Spleen (tissue), 11 donors: ENCODE measurements at regions not wholly inside any gene's neighbourhood (a gene's known extent, or its start where the extent isn't known, plus 50 kb on each side); places are given as distances from the start of the nearest gene placed in this dataset.

ENCODE experiments used
- DNase-seq: peaks from one replicate; pipeline ENCODE4 v3.0.0-alpha.2; 2020
- H3K27ac ChIP-seq, 8 donors: fragments of 200-600 bp; sonication (generic) in 7 of 8; 1 replicate in 4 of 8; 2 replicates in 4 of 8; pipeline versions ENCODE4 v1.5.0 to v1.8.0; 2016 to 2021; ENCODE audit warnings: inconsistent platforms in 4 of 8, mild to moderate bottlenecking in 4 of 8, moderate library complexity in 1 of 8
- H3K27me3 ChIP-seq, 7 donors: fragments of 200-600 bp; sonication (generic) in 6 of 7; replicated peaks in 1 of 7; 1 replicate in 4 of 7; 2 replicates in 3 of 7; pipeline versions ENCODE4 v1.5.0 to v1.8.0; 2016 to 2021; ENCODE audit warnings: inconsistent platforms in 3 of 7, mild to moderate bottlenecking in 1 of 7
- H3K36me3 ChIP-seq, 6 donors: fragments of 200-600 bp; sonication (generic) in 5 of 6; 1 replicate in 4 of 6; 2 replicates in 2 of 6; pipeline versions ENCODE4 v1.5.0 to v1.8.0; 2016 to 2021; ENCODE audit warnings: inconsistent platforms in 2 of 6
- H3K4me1 ChIP-seq, 6 donors: fragments of 200-600 bp; sonication (generic) in 5 of 6; 1 replicate in 3 of 6; 2 replicates in 3 of 6; pipeline versions ENCODE4 v1.5.0 to v1.8.0; 2016 to 2021; ENCODE audit warnings: inconsistent platforms in 3 of 6
- H3K4me3 ChIP-seq, 8 donors: fragments of 200-600 bp; sonication (generic) in 7 of 8; 1 replicate in 4 of 8; 2 replicates in 4 of 8; pipeline versions ENCODE4 v1.5.0 to v1.8.0; 2016 to 2021; ENCODE audit warnings: inconsistent platforms in 4 of 8, mild to moderate bottlenecking in 4 of 8, moderate library complexity in 2 of 8
- H3K9me3 ChIP-seq, 8 donors: fragments of 200-600 bp; sonication (generic) in 7 of 8; 1 replicate in 4 of 8; 2 replicates in 4 of 8; pipeline versions ENCODE4 v1.5.0 to v1.8.0; 2016 to 2021; ENCODE audit warnings: inconsistent platforms in 4 of 8
- POLR2A ChIP-seq, 3 donors: fragments of 450-650 bp; IDR thresholded peaks; one replicate each; pipeline ENCODE4 v1.5.1; 2017; ENCODE audit warnings: antibody characterized with exemption in 3 of 3, mild to moderate bottlenecking in 1 of 3
- POLR2AphosphoS5 ChIP-seq, 3 donors: sonication (generic); formaldehyde crosslinking; IDR thresholded peaks; one replicate each; pipeline ENCODE4 v1.5.1; 2017; ENCODE audit warnings: antibody characterized with exemption in 3 of 3
- WGBS, 5 donors: extraction: QIAGEN DNeasy Blood & Tissue Kit in 3 of 5; methylation state at CpG; one replicate each; pipeline versions ENCODE4 v1.1.5 to v1.1.7; 2013 to 2018; 5-methylcytosine and 5-hydroxymethylcytosine counted together
- intact Hi-C: fragments of 100-400 bp; cut with DNase I; formaldehyde crosslinking; loops from one replicate; pipeline ENCODE4 v1.15.0; 2023; ENCODE audit warnings: low total_unique reads
- TF ChIP-seq, protein P1 (sequence below), 11 experiments: fragments of 200-600 bp in 7 of 11; fragments of 450-650 bp in 4 of 11; sonication (generic) in 4 of 11; IDR thresholded peaks in 8 of 11; conservative IDR thresholded peaks in 3 of 11; 1 replicate in 7 of 11; 2 replicates in 4 of 11; pipeline versions ENCODE4 v1.4.0 to v1.8.0; 2016 to 2021; ENCODE audit warnings: antibody characterized with exemption in 11 of 11, inconsistent platforms in 4 of 11, mild to moderate bottlenecking in 1 of 11
- donor health status: healthy with polysubstance abuse.
- donor health status: DM: no; HTN: no; CAD: no; lungs with moderate emphysema.
- donor health status: DM: no; HTN: no; CAD: no.
- donor health status: Bipolar disorder and iron deficiency.
- donor health status: healthy.
- donor health status: DM: no; HTN: no; CAD: no.
- donor health status: DM: yes; HTN: yes; CAD: no.

DNA sequence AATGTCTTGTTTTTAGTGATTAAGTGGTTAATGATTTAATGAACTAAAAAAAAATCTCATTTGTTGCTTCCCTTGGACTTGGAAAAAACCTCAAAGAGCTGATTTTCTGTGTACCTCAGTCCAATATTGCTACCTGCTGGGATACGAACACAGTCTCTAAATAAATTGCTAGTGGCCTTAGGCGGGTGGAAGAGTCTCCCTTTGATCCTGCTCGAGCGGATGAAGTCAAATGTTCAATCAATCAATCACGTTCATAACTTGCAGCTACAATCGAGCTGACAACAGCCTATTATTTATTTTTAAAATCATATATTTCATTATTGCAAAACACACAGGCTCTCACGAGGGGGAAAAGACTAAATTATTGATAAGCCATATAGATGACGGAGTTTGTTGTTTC, 57.3 kb upstream of the HABP2 start:
- Histone ChIP-seq H3K27me3 (peaks cover 0 to 8% (median 0%) of the 10 kb centered on the region in 7 donors), H3K4me3 (no peak overlapping the region), H3K4me1 (peaks cover 0 to 23% (median 0%) of the 10 kb centered on the region in 6 donors), H3K36me3 (no peaks in the 10 kb centered on the region), H3K27ac (no peak overlapping the region), H3K9me3 (no peaks in the 10 kb centered on the region)
- no peak for TF ChIP-seq POLR2A (IDR thresholded peaks at IDR 0.05)
- no peak for TF ChIP-seq POLR2AphosphoS5 (IDR thresholded peaks at IDR 0.05)
- TF ChIP-seq, protein P1, sequence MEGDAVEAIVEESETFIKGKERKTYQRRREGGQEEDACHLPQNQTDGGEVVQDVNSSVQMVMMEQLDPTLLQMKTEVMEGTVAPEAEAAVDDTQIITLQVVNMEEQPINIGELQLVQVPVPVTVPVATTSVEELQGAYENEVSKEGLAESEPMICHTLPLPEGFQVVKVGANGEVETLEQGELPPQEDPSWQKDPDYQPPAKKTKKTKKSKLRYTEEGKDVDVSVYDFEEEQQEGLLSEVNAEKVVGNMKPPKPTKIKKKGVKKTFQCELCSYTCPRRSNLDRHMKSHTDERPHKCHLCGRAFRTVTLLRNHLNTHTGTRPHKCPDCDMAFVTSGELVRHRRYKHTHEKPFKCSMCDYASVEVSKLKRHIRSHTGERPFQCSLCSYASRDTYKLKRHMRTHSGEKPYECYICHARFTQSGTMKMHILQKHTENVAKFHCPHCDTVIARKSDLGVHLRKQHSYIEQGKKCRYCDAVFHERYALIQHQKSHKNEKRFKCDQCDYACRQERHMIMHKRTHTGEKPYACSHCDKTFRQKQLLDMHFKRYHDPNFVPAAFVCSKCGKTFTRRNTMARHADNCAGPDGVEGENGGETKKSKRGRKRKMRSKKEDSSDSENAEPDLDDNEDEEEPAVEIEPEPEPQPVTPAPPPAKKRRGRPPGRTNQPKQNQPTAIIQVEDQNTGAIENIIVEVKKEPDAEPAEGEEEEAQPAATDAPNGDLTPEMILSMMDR (IDR thresholded peaks at IDR 0.05 in 8 of 11, conservative IDR thresholded peaks at IDR 0.05 in 3 of 11): no peak
- WGBS, 5 donors: 81 to 87% (median 84%) methylated on average over 8 of the region's 8 CpGs
- DNase-seq: no peak
- intact Hi-C loops: no loop called here

DNA sequence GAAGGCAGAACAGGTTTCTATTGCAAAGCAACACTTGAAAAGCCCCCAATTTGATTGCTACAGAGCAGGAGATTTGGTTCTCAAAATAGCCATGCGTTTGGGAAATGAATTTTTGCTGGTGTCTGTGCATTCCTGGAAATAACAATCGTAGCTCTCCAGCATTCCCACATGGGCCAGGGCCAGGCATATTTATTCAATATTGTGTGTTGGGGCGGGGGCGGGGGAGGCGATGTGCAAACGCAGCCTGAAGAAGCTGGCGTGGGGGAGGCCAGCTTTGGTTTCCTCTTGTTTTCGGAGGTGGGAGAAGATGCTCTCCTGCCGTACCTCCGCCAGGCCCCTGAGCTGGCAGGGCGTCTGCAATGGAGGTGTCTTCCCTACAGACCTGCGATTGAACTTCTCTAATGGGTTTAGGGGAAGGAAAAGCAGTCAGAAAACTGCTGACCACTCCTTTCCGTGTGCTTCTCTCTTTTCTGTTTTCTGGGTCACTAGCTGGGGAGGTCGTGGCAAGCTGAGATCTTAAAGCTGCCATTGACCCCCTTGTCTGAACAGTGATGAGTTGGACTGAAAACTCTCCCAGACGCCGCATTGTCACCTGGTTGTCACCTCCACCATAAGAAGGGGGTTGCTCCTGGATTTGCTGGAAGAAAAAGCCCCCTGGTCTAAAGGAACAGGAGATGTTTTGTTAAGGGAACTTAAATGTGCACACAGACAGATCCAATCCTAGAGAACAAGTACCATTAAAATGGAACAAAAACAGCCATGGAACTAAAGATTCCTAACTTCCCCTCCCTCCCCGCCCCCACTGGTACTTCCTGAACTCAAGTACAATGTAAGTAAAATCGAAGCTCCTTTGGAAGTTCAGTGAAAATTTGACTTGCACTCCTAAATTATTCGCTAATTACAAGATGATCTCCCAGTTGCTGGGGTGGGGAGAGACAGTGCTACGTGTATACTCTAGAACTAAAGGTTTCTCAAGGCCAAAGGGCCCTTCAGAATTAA, 56.4 kb upstream of the HABP2 start:
- intact Hi-C loops: no loop called here
- TF ChIP-seq POLR2A (IDR thresholded peaks at IDR 0.05) (no peak), POLR2AphosphoS5 (IDR thresholded peaks at IDR 0.05) (no peak)
- TF ChIP-seq, protein P1 (IDR thresholded peaks at IDR 0.05 in 8 of 11, conservative IDR thresholded peaks at IDR 0.05 in 3 of 11): no peak
- peaks cover 0 to 8% (median 0%) of the 10 kb centered on the region in 7 donors for H3K27me3 ChIP-seq
- no peaks in the 10 kb centered on the region for H3K36me3 ChIP-seq
- H3K4me3 ChIP-seq: no peak overlapping the region
- H3K9me3 ChIP-seq: no peaks in the 10 kb centered on the region
- peak overlapping the region in 2 of 8 donors; percentile 24 to 40 for H3K27ac ChIP-seq
- DNase-seq: no peak
- WGBS, 5 donors: 58 to 73% (median 64%) methylated on average over 20 of the region's 20 CpGs
- H3K4me1 ChIP-seq: peaks cover 0 to 23% (median 0%) of the 10 kb centered on the region in 6 donors

DNA sequence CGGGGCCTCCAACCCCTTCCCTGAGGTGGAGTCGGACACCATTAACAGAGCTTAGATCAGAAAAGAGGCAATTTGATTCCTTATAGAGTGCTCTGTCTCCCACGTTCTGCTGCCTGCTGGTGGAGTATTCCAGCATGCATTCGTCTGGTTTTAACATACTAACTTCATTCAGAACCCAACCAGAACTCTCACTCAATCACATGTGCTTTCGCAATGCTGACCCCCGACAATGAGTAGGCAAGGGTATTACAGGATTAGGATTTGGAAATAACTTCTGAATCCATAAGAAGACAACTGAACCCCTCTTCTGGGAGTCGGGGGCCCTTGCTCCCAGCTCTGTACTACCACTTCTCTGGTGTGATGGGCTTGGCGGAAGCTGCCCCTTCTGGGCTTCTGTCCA, 55.7 kb upstream of the HABP2 start:
- Histone ChIP-seq H3K27me3 (peaks cover 0 to 8% (median 0%) of the 10 kb centered on the region in 7 donors), H3K4me3 (no peak overlapping the region), H3K27ac (peak overlapping the region in 2 of 8 donors; percentile 24 to 40), H3K9me3 (peaks cover 0 to 3% (median 0%) of the 10 kb centered on the region in 8 donors), H3K4me1 (peaks cover 0 to 23% (median 0%) of the 10 kb centered on the region in 6 donors), H3K36me3 (no peaks in the 10 kb centered on the region)
- WGBS, 5 donors: 72 to 78% (median 73%) methylated on average over 8 of the region's 8 CpGs
- DNase-seq: no peak
- no peak for TF ChIP-seq POLR2AphosphoS5 (IDR thresholded peaks at IDR 0.05)
- TF ChIP-seq POLR2A (IDR thresholded peaks at IDR 0.05): no peak
- TF ChIP-seq, protein P1 (IDR thresholded peaks at IDR 0.05 in 8 of 11, conservative IDR thresholded peaks at IDR 0.05 in 3 of 11): no peak
- intact Hi-C loops: no loop called here

DNA sequence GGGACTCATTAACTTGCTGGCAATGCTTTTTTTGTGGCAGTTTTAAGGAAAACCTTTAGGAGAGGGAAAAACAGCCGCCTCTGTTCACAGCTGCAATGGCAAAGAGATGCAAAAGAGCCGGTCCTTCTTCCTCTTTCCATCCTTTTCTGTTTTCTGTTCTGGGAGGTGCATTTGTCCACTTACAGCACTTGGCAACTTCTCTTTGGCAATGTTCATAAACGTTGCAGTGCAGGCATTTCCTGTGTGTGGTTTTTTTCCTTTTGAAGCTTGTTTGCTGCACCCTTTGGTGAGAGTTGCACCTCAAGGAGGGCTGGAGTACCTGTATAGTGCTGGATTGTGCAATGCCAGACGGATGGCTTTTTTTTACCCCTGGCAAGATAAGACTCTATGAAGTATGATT, 53.9 kb upstream of the HABP2 start:
- no peak for TF ChIP-seq POLR2A (IDR thresholded peaks at IDR 0.05)
- TF ChIP-seq POLR2AphosphoS5 (IDR thresholded peaks at IDR 0.05): no peak
- TF ChIP-seq, protein P1 (IDR thresholded peaks at IDR 0.05 in 8 of 11, conservative IDR thresholded peaks at IDR 0.05 in 3 of 11): no peak
- Histone ChIP-seq H3K4me3 (no peak overlapping the region), H3K27ac (no peak overlapping the region), H3K4me1 (peaks cover 0 to 23% (median 0%) of the 10 kb centered on the region in 6 donors), H3K9me3 (peaks cover 0 to 4% (median 0%) of the 10 kb centered on the region in 8 donors), H3K27me3 (no peaks in the 10 kb centered on the region), H3K36me3 (no peaks in the 10 kb centered on the region)
- WGBS, 5 donors: 9 to 17% (median 16%) methylated on average over 4 of the region's 4 CpGs
- intact Hi-C loops: no loop called here
- DNase-seq: no peak
